ENCODE measurements at regions not wholly inside any gene's neighbourhood (a gene's known extent, or its start where the extent isn't known, plus 50 kb on each side); places are given as distances from the start of the nearest gene placed in this dataset.

DNA sequence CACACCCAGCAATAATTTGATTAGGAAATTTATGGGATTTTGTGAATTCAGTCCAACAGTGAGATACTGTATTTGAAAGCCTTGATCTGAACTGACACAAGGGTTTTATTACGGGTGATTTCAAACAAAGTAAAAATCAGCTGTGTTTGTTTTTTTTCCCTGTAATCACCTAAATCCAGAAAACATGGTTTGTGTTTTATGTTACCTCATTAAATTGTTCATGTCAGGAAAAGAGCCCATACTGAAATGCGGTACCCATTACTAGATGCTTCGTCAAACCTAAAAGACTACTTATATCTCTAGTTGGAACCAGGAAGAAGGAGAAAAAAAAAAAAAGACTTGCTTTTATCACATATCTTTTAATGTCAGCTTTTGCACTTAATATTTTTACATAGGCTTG, 811.9 kb upstream of the RGS18 start:
- ChIA-PET POLR2A (no interaction called here), CTCF (no interaction called here)
- H3K4me3 Mint-ChIP-seq: no peak overlapping the region
- H3K4me1 Mint-ChIP-seq: no peaks in the 10 kb centered on the region
- H3K27me3 Mint-ChIP-seq: no peaks in the 10 kb centered on the region
- H3K9me3 Mint-ChIP-seq: peaks cover 15% of the 10 kb centered on the region
- no peak overlapping the region for H3K27ac Mint-ChIP-seq
- intact Hi-C loops (cut with micrococcal nuclease): no loop called here
- no peaks in the 10 kb centered on the region for H3K36me3 Mint-ChIP-seq (ENCODE audit: low read depth)
- ATAC-seq (ENCODE audit: low read depth): no peak
- TF ChIP-seq, protein P1, sequence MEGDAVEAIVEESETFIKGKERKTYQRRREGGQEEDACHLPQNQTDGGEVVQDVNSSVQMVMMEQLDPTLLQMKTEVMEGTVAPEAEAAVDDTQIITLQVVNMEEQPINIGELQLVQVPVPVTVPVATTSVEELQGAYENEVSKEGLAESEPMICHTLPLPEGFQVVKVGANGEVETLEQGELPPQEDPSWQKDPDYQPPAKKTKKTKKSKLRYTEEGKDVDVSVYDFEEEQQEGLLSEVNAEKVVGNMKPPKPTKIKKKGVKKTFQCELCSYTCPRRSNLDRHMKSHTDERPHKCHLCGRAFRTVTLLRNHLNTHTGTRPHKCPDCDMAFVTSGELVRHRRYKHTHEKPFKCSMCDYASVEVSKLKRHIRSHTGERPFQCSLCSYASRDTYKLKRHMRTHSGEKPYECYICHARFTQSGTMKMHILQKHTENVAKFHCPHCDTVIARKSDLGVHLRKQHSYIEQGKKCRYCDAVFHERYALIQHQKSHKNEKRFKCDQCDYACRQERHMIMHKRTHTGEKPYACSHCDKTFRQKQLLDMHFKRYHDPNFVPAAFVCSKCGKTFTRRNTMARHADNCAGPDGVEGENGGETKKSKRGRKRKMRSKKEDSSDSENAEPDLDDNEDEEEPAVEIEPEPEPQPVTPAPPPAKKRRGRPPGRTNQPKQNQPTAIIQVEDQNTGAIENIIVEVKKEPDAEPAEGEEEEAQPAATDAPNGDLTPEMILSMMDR (IDR thresholded peaks at IDR 0.05): no peak
- DNase-seq: no peak

DNA sequence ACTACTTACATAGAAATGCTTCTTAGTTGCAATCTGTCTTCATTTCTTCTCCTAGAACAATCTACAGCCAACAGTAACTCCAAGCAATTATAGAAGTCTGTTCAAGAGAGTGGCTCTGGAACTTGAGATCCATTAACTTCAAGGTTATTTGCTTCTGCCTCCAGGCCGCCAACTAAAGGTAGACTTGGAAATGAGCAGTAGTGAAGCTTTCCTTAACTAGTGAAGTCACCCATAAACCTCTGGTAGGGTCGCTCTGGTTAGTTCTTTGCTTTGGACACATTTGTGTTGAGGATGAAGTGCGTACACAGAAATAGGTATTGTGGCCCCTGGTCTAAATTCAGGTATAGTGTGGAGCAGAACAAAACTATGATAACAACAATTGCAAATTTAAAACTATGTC, 809.9 kb upstream of the RGS18 start:
- Mint-ChIP-seq H3K36me3 (ENCODE audit: low read depth) (no peaks in the 10 kb centered on the region), H3K4me3 (no peak overlapping the region), H3K4me1 (no peaks in the 10 kb centered on the region), H3K27me3 (no peaks in the 10 kb centered on the region), H3K27ac (no peak overlapping the region), H3K9me3 (peaks cover 12% of the 10 kb centered on the region)
- TF ChIP-seq, protein P1 (IDR thresholded peaks at IDR 0.05): no peak
- CTCF ChIA-PET: no interaction called here
- DNase-seq: no peak
- no peak for ATAC-seq (ENCODE audit: low read depth)
- POLR2A ChIA-PET: no interaction called here
- intact Hi-C loops (cut with micrococcal nuclease): no loop called here

DNA sequence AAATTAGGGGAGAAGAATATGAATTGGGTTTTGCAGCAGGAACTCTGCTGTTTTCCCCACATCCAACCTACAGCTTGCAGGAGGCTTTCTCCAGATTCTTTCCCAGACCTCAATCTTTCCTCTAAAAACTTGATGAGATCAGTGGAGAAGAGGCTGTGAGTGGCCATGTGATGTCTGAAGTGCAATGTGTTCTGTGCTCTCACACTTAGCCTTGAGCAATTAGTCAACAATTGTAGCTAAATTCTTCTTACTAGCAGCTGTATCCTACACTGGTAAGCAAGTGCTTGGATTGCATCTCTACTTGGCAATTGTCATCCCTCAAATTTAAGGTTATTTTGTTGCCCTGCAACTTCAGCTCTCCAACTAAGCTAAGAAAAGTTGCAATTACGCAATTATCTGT, 807.3 kb upstream of the RGS18 start:
- Mint-ChIP-seq H3K4me3 (no peak overlapping the region), H3K27me3 (no peaks in the 10 kb centered on the region), H3K27ac (no peak overlapping the region), H3K4me1 (no peaks in the 10 kb centered on the region), H3K9me3 (peaks cover 8% of the 10 kb centered on the region), H3K36me3 (ENCODE audit: low read depth) (no peaks in the 10 kb centered on the region)
- DNase-seq (no peak), ATAC-seq (ENCODE audit: low read depth) (no peak)
- ChIA-PET CTCF (no interaction called here), POLR2A (no interaction called here)
- intact Hi-C loops (cut with micrococcal nuclease): no loop called here
- TF ChIP-seq, protein P1 (IDR thresholded peaks at IDR 0.05): no peak

DNA sequence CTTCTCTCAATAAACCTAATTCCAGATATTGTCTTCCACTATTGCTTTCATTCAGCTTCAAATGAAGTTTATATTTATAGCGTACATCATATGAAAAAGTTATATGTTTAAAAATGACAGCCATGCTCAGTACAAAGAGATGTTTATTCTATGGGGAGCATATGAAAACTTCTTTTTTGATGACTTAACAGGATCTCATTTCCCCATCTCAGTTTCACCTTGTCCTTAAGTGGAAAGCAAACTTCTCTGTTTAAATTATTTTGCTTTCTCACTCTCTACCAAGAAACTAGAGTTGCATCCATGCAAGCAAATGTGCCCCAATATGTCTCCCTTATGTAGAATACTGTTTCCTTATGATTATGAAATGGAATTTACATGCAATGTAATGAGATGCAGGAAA, 799.5 kb upstream of the RGS18 start:
- Mint-ChIP-seq H3K9me3 (peaks cover 10% of the 10 kb centered on the region), H3K27me3 (no peaks in the 10 kb centered on the region), H3K36me3 (ENCODE audit: low read depth) (no peaks in the 10 kb centered on the region), H3K4me1 (no peaks in the 10 kb centered on the region), H3K27ac (no peak overlapping the region), H3K4me3 (no peak overlapping the region)
- intact Hi-C loops (cut with micrococcal nuclease): no loop called here
- DNase-seq: no peak
- ATAC-seq (ENCODE audit: low read depth): no peak
- CTCF ChIA-PET: no interaction called here
- POLR2A ChIA-PET: no interaction called here
- TF ChIP-seq, protein P1 (IDR thresholded peaks at IDR 0.05): no peak

DNA sequence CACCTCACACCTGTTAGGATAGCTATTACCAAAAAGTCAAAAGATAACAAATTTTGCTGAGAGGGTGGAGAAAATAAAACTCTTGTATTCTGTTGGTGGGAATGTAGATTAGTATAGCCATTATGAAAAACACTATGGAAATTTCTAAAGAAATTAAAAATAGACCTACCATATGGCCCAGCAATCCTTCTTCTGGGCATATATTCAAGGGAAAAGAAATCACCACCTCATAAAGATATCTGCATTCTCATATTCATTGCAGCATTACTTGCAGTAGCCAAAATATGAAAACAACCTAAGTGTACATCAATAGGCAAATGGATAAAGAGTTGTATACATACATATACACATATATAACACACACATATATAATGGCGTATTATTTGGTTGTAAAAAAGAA, 791.6 kb upstream of the RGS18 start:
- TF ChIP-seq, protein P1 (IDR thresholded peaks at IDR 0.05): no peak
- POLR2A ChIA-PET: no interaction called here

More for the DNA sequence above, 791.6 kb upstream of the RGS18 start:
- ATAC-seq (ENCODE audit: low read depth) (no peak), DNase-seq (no peak)
- intact Hi-C loops (cut with micrococcal nuclease): no loop called here
- H3K4me1 Mint-ChIP-seq: no peaks in the 10 kb centered on the region
- H3K9me3 Mint-ChIP-seq: peaks cover 19% of the 10 kb centered on the region
- CTCF ChIA-PET: no interaction called here
- no peaks in the 10 kb centered on the region for H3K36me3 Mint-ChIP-seq (ENCODE audit: low read depth)
- no peak overlapping the region for H3K27ac Mint-ChIP-seq
- no peaks in the 10 kb centered on the region for H3K27me3 Mint-ChIP-seq
- no peak overlapping the region for H3K4me3 Mint-ChIP-seq
